LNCaP clone FGC (cell line): ENCODE measurements at regions not wholly inside any gene's neighbourhood (a gene's known extent, or its start where the extent isn't known, plus 50 kb on each side); places are given as distances from the start of the nearest gene placed in this dataset.

Source experiments
- DNase-seq: peaks from one replicate; pipeline ENCODE4 v3.0.0-alpha.2; 2011; ENCODE audit warnings: low read depth
- H3K4me3 ChIP-seq: 2 replicates; pipeline ENCODE4 v1.5.1; 2011; ENCODE audit warnings: mild to moderate bottlenecking, low read depth, low read length, control low read depth
- CTCF ChIP-seq: IDR thresholded peaks from 2 replicates; pipeline ENCODE4 v1.5.1; 2012; ENCODE audit warnings: mild to moderate bottlenecking; ENCODE audit not compliant: control insufficient read depth, insufficient read depth; ENCODE audit errors: extremely low read depth

DNA sequence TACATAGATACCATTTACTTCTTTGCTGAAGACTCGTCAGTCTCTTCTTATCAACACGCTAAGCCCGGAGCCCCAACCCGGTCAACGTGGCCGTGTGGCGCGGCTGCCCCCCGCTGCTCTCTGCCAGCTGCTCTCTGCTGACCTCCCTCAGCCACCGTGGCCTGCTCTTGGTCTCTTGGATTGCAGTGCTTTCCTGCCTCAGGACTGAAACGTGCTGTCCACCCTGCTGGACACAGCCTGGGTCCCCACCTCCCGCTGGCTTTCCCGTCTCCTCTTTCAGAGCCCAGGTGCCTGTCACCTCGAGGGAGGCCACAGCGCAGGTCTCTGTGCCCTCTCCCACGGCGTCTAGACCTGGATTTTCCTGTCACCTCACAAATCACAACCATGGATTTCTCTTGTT, 388.1 kb upstream of the B3GAT1 start:
- no peak for DNase-seq
- no peak overlapping the region for H3K4me3 ChIP-seq
- TF ChIP-seq CTCF = no peak

DNA sequence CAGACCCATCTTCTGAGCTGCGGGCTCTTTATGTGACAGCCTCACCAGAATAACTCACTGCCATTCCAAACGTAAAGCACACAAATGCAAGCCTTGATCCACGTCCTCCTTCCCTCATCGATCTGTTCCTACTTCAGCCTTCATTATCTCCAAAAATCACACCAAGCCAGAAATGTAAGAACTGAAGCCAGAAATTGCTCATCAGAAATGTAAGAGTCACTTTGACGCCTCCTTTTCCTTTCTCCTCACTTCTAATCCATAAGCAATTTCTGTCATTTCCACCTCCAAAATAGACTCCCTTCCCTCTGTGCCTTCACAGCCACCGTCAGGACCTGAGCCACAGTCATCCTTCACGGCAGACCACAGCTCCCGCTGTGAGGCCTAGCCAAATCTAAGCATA, 387.3 kb upstream of the B3GAT1 start:
- H3K4me3 ChIP-seq = no peak overlapping the region
- DNase-seq = no peak
- no peak for TF ChIP-seq CTCF

DNA sequence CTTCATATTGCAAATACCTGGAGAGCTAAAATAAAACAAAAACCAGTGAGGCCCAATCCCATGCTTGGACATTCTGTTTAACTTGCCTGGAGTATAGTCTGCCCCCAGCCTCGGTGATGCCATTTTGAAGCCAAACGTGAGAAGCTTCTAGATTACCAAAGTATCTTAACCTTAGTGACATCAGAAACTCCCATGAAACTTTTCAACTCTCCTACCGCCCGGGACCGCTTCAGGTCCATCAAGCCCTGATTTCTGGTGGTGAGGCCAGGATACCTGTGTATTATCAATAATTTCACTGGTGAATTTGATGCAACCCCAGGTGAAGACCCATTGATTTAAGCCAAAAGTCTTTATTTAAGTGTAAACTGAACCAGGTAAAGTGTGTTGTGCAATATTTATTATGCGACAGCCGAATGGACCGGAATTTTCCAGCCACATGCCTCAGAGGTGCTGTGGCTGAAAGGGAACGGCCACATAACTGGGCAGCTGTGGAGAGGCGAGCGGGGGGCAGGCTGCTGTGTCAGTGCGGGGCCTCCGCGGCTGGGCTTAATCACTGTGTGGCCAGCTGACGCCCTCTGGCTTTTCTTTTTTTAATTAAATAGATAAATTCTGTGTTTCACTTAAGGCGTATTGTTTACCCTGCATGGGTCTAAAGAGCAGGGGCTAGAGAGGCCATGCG, 385.5 kb upstream of the B3GAT1 start:
- no peak for TF ChIP-seq CTCF
- no peak overlapping the region for H3K4me3 ChIP-seq
- no peak for DNase-seq

- no peak overlapping the region for H3K4me3 ChIP-seq
- DNase-seq = no peak
- TF ChIP-seq CTCF = no peak
Measured at GRCh38 chr11:134795017-134795416, 383.0 kb upstream of the B3GAT1 start.

- no peak for DNase-seq
- no peak for TF ChIP-seq CTCF
- no peak overlapping the region for H3K4me3 ChIP-seq
Measured at GRCh38 chr11:134794192-134794591, 382.1 kb upstream of the B3GAT1 start.

- H3K4me3 ChIP-seq = no peak overlapping the region
- DNase-seq = no peak
- no peak for TF ChIP-seq CTCF
Measured at GRCh38 chr11:134792677-134793076, 380.6 kb upstream of the B3GAT1 start.

DNA sequence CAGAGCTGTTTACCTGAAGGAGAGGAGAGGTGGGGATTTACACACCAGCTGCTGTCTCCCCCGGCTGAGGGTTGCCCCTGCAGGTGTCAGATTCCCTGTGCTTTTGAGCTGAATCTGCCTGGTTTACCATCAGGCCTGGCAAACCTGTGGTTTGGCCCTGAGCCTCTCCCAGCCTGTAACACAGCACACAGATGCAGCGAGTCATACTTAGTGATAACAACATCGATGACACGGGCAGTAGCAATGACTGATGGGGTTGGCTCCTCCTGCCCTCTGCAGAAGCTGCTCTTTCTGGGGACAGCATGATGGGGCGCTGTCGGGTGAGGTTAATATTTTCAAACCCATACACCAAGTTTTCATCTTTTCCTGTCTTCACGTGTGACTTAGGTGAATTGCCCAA, 380.0 kb upstream of the B3GAT1 start:
- no peak overlapping the region for H3K4me3 ChIP-seq
- no peak for TF ChIP-seq CTCF
- no peak for DNase-seq
